ENCODE measurements at regions not wholly inside any gene's neighbourhood (a gene's known extent, or its start where the extent isn't known, plus 50 kb on each side); places are given as distances from the start of the nearest gene placed in this dataset.

DNA sequence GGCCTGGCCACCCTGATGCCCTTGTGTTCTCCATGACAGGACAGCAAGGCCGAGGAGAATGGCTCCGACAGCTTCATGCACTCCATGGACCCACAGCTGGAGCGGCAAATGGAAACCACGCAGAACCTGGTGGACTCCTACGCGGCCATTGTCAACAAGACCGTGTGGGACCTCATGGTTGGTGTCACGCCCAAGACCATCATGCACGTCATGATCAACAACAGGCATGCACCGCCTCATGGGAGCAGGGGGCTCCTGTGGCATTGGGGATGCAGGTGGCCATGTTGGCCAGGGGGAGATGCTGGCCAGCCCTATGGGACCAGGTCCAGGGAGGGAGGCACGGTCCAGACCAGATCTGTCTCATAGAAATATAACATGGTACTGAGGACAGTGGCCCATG is 62.9 kb downstream of the GOLGA8B start:
- no peak for TF ChIP-seq POLR2AphosphoS5 (IDR thresholded peaks at IDR 0.05)
- TF ChIP-seq, protein P1, sequence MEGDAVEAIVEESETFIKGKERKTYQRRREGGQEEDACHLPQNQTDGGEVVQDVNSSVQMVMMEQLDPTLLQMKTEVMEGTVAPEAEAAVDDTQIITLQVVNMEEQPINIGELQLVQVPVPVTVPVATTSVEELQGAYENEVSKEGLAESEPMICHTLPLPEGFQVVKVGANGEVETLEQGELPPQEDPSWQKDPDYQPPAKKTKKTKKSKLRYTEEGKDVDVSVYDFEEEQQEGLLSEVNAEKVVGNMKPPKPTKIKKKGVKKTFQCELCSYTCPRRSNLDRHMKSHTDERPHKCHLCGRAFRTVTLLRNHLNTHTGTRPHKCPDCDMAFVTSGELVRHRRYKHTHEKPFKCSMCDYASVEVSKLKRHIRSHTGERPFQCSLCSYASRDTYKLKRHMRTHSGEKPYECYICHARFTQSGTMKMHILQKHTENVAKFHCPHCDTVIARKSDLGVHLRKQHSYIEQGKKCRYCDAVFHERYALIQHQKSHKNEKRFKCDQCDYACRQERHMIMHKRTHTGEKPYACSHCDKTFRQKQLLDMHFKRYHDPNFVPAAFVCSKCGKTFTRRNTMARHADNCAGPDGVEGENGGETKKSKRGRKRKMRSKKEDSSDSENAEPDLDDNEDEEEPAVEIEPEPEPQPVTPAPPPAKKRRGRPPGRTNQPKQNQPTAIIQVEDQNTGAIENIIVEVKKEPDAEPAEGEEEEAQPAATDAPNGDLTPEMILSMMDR (IDR thresholded peaks at IDR 0.05), result no peak
- no peak for TF ChIP-seq POLR2A (IDR thresholded peaks at IDR 0.05)
- no peak for TF ChIP-seq EP300 (IDR thresholded peaks at IDR 0.05; ENCODE audit: low read depth)

Data from transverse colon (tissue), 4 donors.